ENCODE measurements at regions not wholly inside any gene's neighbourhood (a gene's known extent, or its start where the extent isn't known, plus 50 kb on each side); places are given as distances from the start of the nearest gene placed in this dataset.
A peak's percentile ranks its signal among the peaks of the same experiment; 100 is the strongest.

DNA sequence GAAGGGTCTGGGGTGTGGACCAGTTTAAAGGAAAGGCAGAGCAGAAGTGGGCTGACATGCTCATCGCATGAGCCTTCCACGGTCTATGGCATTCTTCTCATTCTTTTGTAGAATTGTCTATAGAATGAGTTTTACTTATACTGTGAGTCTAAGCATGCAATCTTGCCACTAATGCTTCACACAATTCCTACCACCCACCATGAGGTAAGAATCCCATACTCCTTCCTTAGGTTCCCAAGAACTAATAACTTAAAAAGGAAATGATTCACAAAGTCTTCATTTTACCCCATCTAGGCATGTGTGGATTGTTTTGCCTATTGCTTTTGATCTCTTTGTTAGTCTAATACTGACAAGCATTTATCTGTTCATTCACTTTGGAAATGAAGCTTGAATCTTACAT lies 195.2 kb downstream of the LY86 start:
- no peaks in the 10 kb centered on the region for H3K9me3 ChIP-seq
- H3K27me3 ChIP-seq: no peaks in the 10 kb centered on the region
- DNase-seq: no peak
- TF ChIP-seq POLR2A (IDR thresholded peaks at IDR 0.05) (no peak), CTCF (IDR thresholded peaks at IDR 0.05) (no peak)
- no peaks in the 10 kb centered on the region for H3K36me3 ChIP-seq
- H3K4me1 ChIP-seq: no peaks in the 10 kb centered on the region
- no peak overlapping the region for H3K4me3 ChIP-seq
- no peak overlapping the region for H3K27ac ChIP-seq

- H3K9me3 ChIP-seq: no peaks in the 10 kb centered on the region
- no peaks in the 10 kb centered on the region for H3K4me1 ChIP-seq
- no peak overlapping the region for H3K27ac ChIP-seq
- TF ChIP-seq CTCF (IDR thresholded peaks at IDR 0.05) (no peak), POLR2A (IDR thresholded peaks at IDR 0.05) (no peak)
- no peaks in the 10 kb centered on the region for H3K36me3 ChIP-seq
- no peaks in the 10 kb centered on the region for H3K27me3 ChIP-seq
- no peak overlapping the region for H3K4me3 ChIP-seq
- DNase-seq: no peak
These were observed 196.1 kb downstream of the LY86 start for GRCh38 chr6:6784514-6785162.

DNA sequence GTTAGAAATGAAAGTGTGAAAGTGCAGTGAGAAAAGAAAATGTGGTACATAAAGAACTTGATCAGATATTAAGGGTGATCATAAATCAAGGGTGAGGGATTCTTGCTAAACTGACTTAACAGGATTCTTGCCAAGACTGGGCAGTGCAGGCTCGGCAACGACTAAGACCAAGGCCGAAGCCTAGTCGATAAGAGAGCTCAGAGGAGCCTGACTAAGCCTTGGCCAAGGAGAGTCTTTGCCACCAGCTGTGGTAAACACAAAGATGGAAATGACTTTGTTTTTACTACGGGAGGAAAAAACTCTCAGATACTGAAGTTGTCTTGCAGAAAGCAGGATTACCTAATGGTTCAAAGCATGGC lies 196.6 kb downstream of the LY86 start:
- Histone ChIP-seq H3K4me3 (no peak overlapping the region), H3K27me3 (no peaks in the 10 kb centered on the region), H3K9me3 (no peaks in the 10 kb centered on the region), H3K4me1 (no peaks in the 10 kb centered on the region), H3K27ac (no peak overlapping the region), H3K36me3 (no peaks in the 10 kb centered on the region)
- no peak for DNase-seq
- no peak for TF ChIP-seq CTCF (IDR thresholded peaks at IDR 0.05)
- no peak for TF ChIP-seq POLR2A (IDR thresholded peaks at IDR 0.05)

- Histone ChIP-seq H3K4me3 (no peak overlapping the region), H3K27me3 (no peaks in the 10 kb centered on the region), H3K36me3 (no peaks in the 10 kb centered on the region), H3K4me1 (no peaks in the 10 kb centered on the region), H3K27ac (no peak overlapping the region), H3K9me3 (no peaks in the 10 kb centered on the region)
- peak in 1 of 3 donors; percentile 63 for DNase-seq
- TF ChIP-seq CTCF (IDR thresholded peaks at IDR 0.05) (peak in 4 of 6 experiments; percentile 55 to 82 (median 80)), POLR2A (IDR thresholded peaks at IDR 0.05) (no peak)
These were observed 200.0 kb downstream of the LY86 start for GRCh38 chr6:6788394-6789032.

DNA sequence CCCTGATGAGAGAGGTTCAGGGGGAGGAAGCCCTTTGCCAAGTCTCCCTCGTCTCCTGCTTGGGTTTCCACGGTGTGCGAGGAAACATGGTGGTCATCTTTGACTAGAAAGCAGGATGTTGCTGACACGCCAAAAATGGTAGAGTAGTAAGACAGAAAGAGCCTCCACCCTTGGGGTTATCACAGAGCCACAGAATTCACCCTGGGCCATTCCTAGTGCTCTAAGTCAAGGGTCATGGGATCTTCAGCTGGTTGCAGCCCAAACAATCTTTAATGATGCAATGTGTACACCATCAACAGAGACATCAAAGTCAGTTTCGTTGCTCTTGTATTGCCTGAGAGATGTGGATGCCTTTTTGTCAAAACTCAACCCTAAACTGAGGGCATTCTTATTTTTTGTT lies 201.9 kb downstream of the LY86 start:
- DNase-seq: no peak
- H3K27ac ChIP-seq: no peak overlapping the region
- H3K27me3 ChIP-seq: no peaks in the 10 kb centered on the region
- TF ChIP-seq POLR2A (IDR thresholded peaks at IDR 0.05): no peak
- TF ChIP-seq CTCF (IDR thresholded peaks at IDR 0.05): no peak
- no peaks in the 10 kb centered on the region for H3K36me3 ChIP-seq
- H3K9me3 ChIP-seq: no peaks in the 10 kb centered on the region
- H3K4me3 ChIP-seq: no peak overlapping the region
- no peaks in the 10 kb centered on the region for H3K4me1 ChIP-seq
